GM12874 (cell line): ENCODE measurements at regions not wholly inside any gene's neighbourhood (a gene's known extent, or its start where the extent isn't known, plus 50 kb on each side); places are given as distances from the start of the nearest gene placed in this dataset.

ENCODE experiments used
- CTCF ChIP-seq: IDR thresholded peaks from 2 replicates; pipeline ENCODE4 v1.5.1; 2011; ENCODE audit warnings: low read depth, mild to moderate bottlenecking, control low read depth, low read length, moderate library complexity; ENCODE audit not compliant: insufficient read depth

DNA sequence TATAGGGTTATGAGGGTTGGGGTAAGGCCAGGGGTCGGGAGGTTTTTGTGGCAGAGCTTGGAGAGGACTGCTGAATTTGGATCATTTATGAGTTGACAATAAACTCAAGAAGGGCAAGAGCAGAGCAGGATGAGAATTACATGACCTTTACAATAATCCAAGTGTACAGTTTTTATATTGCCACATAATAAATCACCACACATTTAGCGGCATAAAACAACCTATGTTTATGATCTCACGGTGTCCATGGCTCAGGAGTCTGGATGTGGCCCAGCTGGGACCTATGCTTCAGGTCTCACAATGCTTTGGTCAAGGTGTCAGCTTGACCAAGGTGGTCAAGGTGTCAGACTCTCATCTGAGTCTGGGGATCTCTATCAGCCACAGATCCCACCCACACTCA, 118.3 kb upstream of the WSCD1 start:
- no peak for TF ChIP-seq CTCF

- no peak for TF ChIP-seq CTCF
Observed at GRCh38 chr17:5952518-5952917, 117.7 kb upstream of the WSCD1 start.

GRCh38 chr17:5955764-5956163, 114.4 kb upstream of the WSCD1 start:
- no peak for TF ChIP-seq CTCF

GRCh38 chr17:5958850-5959249, 111.3 kb upstream of the WSCD1 start:
- TF ChIP-seq CTCF, result no peak

DNA sequence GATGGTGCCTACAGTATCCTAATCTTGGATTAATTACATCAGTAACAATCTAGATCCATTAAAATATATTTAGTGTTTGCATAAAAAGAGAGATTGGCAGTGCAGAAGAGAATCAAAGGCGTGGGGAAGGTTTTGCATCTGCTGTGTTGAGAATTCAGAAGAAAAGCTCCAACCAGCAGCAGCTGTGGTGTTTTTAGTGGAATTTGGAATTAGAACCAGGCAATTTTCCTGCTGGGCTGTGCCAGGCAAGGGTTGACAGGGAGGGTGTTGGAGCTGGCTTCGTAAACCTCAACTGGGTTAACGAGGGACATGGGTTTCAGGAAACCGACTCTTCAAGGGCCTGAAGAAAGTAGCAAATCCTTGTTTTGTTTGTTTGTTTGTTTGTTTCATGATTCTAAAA, 107.8 kb upstream of the WSCD1 start:
- TF ChIP-seq CTCF, result no peak

GRCh38 chr17:5971969-5972368, 98.2 kb upstream of the WSCD1 start:
- TF ChIP-seq CTCF, result no peak

DNA sequence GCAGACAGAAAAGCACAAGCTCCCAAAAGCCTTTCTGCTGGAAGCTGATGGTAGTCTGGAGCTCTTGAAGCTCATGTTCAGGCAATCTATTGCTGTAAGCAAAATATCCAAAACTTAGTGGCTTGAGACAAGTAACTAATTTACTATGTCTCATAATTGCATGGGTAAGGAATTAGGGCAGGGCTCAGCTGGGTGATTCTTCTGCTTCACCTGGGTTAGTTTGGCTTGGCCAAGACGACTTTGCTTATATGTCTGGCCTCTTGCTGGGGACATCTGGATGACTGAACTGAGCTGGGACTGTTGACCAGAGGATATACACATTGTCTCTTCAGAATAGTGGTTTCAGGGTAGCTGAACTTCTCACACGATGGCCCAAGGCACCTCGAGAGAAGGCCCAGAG, 96.8 kb upstream of the WSCD1 start:
- TF ChIP-seq CTCF, result no peak

GRCh38 chr17:5975661-5976060, 94.5 kb upstream of the WSCD1 start:
- TF ChIP-seq CTCF, result no peak
